Sigmoid colon (tissue), 4 donors: ENCODE measurements at regions not wholly inside any gene's neighbourhood (a gene's known extent, or its start where the extent isn't known, plus 50 kb on each side); places are given as distances from the start of the nearest gene placed in this dataset.

Experiments
- POLR2A ChIP-seq, 2 donors: fragments of 450-650 bp; IDR thresholded peaks; one replicate each; pipeline ENCODE4 v1.6.1; 2016; ENCODE audit warnings: antibody characterized with exemption in 2 of 2, mild to moderate bottlenecking in 2 of 2, moderate library complexity in 2 of 2
- POLR2AphosphoS5 ChIP-seq, 4 donors: sonication (generic); formaldehyde crosslinking; IDR thresholded peaks; one replicate each; pipeline ENCODE4 v1.6.1; 2017; ENCODE audit warnings: antibody characterized with exemption in 4 of 4
- TF ChIP-seq, protein P1 (sequence below), 4 experiments: fragments of 450-650 bp in 3 of 4; fragments of 200-600 bp in 1 of 4; IDR thresholded peaks; one replicate each; pipeline ENCODE4 v1.5.1; 2016 to 2019; ENCODE audit warnings: antibody characterized with exemption in 4 of 4, mild to moderate bottlenecking in 3 of 4, moderate library complexity in 2 of 4

DNA sequence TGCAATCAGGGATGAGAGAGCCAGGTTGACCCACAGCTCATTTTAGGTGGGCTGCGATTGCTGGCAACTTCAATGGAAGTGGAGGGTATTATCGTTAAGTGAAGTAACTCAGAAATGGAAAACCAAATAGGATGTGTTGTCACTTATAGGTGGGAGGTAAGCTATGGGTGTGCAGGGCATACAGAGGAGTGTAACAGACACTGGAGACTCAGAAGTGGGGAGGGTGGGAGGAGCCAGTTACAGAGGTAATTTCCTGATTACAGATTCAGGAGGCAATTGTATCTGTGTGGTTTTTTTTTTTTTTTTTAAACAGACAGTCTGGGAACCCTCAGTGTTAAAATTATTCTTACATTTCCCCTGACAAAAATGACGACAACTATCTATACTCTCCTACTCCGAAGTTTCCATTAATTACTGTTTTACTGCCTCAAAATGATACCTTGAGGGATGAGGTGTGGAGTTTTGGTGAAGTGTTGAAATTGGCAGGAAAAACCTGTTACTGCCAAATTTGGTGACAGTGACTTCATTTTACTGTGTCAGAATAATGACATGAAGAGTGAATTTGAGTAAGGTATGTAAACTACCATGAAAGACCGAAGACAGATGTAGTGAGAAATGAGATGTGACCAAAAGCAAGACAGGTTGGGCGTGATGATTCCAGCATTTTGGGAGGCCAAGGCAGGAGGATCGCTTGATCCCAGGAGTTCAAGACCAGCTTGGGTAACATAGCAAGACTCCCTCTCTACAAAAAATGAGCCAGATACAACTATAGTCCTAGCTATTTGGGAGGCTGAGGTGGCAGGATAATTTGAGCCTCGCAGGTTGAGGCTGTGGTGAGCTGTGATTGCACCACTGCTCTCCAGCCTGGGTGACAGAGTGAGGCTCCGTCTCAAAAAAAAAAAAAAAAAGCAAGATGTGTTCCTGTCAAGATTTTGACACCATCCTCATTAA, 415.0 kb upstream of the AMELY start:
- no peak for TF ChIP-seq POLR2AphosphoS5 (IDR thresholded peaks at IDR 0.05)
- TF ChIP-seq, protein P1, sequence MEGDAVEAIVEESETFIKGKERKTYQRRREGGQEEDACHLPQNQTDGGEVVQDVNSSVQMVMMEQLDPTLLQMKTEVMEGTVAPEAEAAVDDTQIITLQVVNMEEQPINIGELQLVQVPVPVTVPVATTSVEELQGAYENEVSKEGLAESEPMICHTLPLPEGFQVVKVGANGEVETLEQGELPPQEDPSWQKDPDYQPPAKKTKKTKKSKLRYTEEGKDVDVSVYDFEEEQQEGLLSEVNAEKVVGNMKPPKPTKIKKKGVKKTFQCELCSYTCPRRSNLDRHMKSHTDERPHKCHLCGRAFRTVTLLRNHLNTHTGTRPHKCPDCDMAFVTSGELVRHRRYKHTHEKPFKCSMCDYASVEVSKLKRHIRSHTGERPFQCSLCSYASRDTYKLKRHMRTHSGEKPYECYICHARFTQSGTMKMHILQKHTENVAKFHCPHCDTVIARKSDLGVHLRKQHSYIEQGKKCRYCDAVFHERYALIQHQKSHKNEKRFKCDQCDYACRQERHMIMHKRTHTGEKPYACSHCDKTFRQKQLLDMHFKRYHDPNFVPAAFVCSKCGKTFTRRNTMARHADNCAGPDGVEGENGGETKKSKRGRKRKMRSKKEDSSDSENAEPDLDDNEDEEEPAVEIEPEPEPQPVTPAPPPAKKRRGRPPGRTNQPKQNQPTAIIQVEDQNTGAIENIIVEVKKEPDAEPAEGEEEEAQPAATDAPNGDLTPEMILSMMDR (IDR thresholded peaks at IDR 0.05): no peak
- no peak for TF ChIP-seq POLR2A (IDR thresholded peaks at IDR 0.05)
